Ureter (tissue), 1 donor: ENCODE measurements at regions not wholly inside any gene's neighbourhood (a gene's known extent, or its start where the extent isn't known, plus 50 kb on each side); places are given as distances from the start of the nearest gene placed in this dataset.

ENCODE experiments used
- DNase-seq: peaks from one replicate; pipeline ENCODE4 v3.0.0-alpha.2; 2020; ENCODE audit warnings: low spot score
- donor health status: DM: yes; HTN: yes; CAD: no.

GRCh38 chr12:124369055-124369826 is 74.3 kb downstream of the RFLNA start:
- peak; percentile 89 for DNase-seq

- DNase-seq = no peak
These were observed 73.6 kb downstream of the RFLNA start for GRCh38 chr12:124368421-124369032.

- DNase-seq = no peak
These were observed 71.0 kb downstream of the RFLNA start for GRCh38 chr12:124365726-124366430.
